ENCODE measurements at regions not wholly inside any gene's neighbourhood (a gene's known extent, or its start where the extent isn't known, plus 50 kb on each side); places are given as distances from the start of the nearest gene placed in this dataset.

DNA sequence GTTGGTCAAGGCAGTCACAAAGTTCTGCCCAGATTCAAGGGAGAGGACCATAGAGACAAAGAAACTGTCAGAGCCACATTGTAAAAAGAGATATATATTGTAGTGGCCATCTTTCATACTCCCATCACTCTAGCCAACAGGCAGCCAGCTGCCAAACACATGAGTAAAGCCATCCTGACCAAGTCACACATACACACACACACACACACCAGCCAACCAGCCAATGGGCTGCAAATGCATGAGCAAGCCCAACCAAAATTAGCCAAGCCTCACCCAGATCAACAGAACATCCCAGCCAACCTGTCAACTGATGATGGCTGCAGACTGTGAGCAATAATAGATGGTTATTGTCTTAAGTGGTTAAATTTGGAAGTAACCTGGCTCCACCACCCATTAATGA lies 120.7 kb downstream of the SEC16B start:
- Histone ChIP-seq H3K9ac (ENCODE audit: low read depth in 1 of 2, low read length in 2 of 2) (no peak overlapping the region), H3K36me3 (ENCODE audit: control insufficient read depth in 4 of 4, insufficient read depth in 3 of 4, low read depth in 1 of 4, low read length in 3 of 4) (no peaks in the 10 kb centered on the region), H3K4me3 (ENCODE audit: low read depth in 1 of 3, low read length in 3 of 3) (no peak overlapping the region), H3K9me3 (ENCODE audit: control insufficient read depth in 4 of 4, low read length in 3 of 4) (no peaks in the 10 kb centered on the region), H3K27me3 (ENCODE audit: control insufficient read depth in 4 of 4, insufficient read depth in 4 of 4, low read length in 3 of 4) (no peaks in the 10 kb centered on the region), H3K27ac (ENCODE audit: low read depth in 1 of 2, low read length in 2 of 2) (no peak overlapping the region), H3K4me1 (ENCODE audit: control insufficient read depth in 4 of 4, insufficient read depth in 4 of 4, low read length in 3 of 4) (peaks cover 0 to 7% (median 2%) of the 10 kb centered on the region in 4 donors)
- no peak for DNase-seq (ENCODE audit: low spot score)
- TF ChIP-seq, protein P1, sequence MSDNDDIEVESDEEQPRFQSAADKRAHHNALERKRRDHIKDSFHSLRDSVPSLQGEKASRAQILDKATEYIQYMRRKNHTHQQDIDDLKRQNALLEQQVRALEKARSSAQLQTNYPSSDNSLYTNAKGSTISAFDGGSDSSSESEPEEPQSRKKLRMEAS (IDR thresholded peaks at IDR 0.05), result no peak
- TF ChIP-seq TAF1 (conservative IDR thresholded peaks at IDR 0.05), result no peak
- TF ChIP-seq GABPA (IDR thresholded peaks at IDR 0.05 in 1 of 2, conservative IDR thresholded peaks at IDR 0.05 in 1 of 2), result no peak
- TF ChIP-seq, protein P2, sequence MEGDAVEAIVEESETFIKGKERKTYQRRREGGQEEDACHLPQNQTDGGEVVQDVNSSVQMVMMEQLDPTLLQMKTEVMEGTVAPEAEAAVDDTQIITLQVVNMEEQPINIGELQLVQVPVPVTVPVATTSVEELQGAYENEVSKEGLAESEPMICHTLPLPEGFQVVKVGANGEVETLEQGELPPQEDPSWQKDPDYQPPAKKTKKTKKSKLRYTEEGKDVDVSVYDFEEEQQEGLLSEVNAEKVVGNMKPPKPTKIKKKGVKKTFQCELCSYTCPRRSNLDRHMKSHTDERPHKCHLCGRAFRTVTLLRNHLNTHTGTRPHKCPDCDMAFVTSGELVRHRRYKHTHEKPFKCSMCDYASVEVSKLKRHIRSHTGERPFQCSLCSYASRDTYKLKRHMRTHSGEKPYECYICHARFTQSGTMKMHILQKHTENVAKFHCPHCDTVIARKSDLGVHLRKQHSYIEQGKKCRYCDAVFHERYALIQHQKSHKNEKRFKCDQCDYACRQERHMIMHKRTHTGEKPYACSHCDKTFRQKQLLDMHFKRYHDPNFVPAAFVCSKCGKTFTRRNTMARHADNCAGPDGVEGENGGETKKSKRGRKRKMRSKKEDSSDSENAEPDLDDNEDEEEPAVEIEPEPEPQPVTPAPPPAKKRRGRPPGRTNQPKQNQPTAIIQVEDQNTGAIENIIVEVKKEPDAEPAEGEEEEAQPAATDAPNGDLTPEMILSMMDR (IDR thresholded peaks at IDR 0.05; ENCODE audit: low read depth, low read length, missing input control), result no peak

DNA sequence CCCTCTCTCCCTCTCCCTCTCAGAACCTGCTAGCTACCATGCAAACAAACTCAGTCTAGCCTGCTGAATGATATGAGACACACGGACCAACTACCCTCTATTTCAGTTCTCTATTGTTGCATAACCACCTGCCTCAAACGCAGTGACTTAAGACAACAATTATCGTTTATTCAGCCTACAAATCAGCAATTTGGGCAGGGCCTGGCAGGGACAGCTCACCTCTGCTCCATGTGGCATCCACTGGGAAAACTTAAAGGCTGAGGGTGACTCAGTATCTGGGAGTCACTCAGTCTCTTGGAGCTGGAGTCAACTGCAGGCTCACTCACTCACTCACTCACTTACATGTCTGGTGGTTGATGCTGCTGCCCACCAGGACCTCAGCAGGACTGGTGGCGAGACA lies 121.3 kb downstream of the SEC16B start:
- Histone ChIP-seq H3K4me1 (ENCODE audit: control insufficient read depth in 4 of 4, insufficient read depth in 4 of 4, low read length in 3 of 4) (peaks cover 0 to 7% (median 2%) of the 10 kb centered on the region in 4 donors), H3K4me3 (ENCODE audit: low read depth in 1 of 3, low read length in 3 of 3) (no peak overlapping the region), H3K36me3 (ENCODE audit: control insufficient read depth in 4 of 4, insufficient read depth in 3 of 4, low read depth in 1 of 4, low read length in 3 of 4) (no peaks in the 10 kb centered on the region), H3K27me3 (ENCODE audit: control insufficient read depth in 4 of 4, insufficient read depth in 4 of 4, low read length in 3 of 4) (no peaks in the 10 kb centered on the region), H3K9ac (ENCODE audit: low read depth in 1 of 2, low read length in 2 of 2) (no peak overlapping the region), H3K27ac (ENCODE audit: low read depth in 1 of 2, low read length in 2 of 2) (no peak overlapping the region), H3K9me3 (ENCODE audit: control insufficient read depth in 4 of 4, low read length in 3 of 4) (no peaks in the 10 kb centered on the region)
- DNase-seq (ENCODE audit: low spot score), result no peak
- TF ChIP-seq, protein P2 (IDR thresholded peaks at IDR 0.05; ENCODE audit: low read depth, low read length, missing input control), result no peak
- TF ChIP-seq, protein P3, sequence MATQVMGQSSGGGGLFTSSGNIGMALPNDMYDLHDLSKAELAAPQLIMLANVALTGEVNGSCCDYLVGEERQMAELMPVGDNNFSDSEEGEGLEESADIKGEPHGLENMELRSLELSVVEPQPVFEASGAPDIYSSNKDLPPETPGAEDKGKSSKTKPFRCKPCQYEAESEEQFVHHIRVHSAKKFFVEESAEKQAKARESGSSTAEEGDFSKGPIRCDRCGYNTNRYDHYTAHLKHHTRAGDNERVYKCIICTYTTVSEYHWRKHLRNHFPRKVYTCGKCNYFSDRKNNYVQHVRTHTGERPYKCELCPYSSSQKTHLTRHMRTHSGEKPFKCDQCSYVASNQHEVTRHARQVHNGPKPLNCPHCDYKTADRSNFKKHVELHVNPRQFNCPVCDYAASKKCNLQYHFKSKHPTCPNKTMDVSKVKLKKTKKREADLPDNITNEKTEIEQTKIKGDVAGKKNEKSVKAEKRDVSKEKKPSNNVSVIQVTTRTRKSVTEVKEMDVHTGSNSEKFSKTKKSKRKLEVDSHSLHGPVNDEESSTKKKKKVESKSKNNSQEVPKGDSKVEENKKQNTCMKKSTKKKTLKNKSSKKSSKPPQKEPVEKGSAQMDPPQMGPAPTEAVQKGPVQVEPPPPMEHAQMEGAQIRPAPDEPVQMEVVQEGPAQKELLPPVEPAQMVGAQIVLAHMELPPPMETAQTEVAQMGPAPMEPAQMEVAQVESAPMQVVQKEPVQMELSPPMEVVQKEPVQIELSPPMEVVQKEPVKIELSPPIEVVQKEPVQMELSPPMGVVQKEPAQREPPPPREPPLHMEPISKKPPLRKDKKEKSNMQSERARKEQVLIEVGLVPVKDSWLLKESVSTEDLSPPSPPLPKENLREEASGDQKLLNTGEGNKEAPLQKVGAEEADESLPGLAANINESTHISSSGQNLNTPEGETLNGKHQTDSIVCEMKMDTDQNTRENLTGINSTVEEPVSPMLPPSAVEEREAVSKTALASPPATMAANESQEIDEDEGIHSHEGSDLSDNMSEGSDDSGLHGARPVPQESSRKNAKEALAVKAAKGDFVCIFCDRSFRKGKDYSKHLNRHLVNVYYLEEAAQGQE (IDR thresholded peaks at IDR 0.05), result no peak
- WGBS, result 59% methylated on average over 4 of the region's 4 CpGs

DNA sequence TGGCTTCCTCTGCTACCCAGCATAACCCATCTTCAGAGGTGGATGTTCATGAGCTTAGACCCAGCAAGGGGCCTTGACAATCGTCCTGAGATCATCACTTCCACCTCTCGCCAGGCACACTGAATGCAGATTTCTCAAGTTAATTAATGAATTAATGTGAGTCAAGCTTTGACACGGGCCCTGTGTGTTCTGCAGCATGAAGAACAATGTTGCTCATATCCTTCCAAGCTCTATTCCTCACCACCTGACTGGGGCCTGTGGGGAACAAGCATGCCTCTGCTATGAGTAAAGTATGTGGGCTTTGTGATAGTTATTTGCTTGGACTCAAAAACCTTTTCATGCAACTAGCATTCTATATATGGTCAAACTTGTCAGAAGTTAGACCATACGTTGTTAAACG lies 122.0 kb downstream of the SEC16B start:
- no peak for DNase-seq (ENCODE audit: low spot score)
- Histone ChIP-seq H3K9me3 (ENCODE audit: control insufficient read depth in 4 of 4, low read length in 3 of 4) (no peaks in the 10 kb centered on the region), H3K4me3 (ENCODE audit: low read depth in 1 of 3, low read length in 3 of 3) (no peak overlapping the region), H3K36me3 (ENCODE audit: control insufficient read depth in 4 of 4, insufficient read depth in 3 of 4, low read depth in 1 of 4, low read length in 3 of 4) (no peaks in the 10 kb centered on the region), H3K4me1 (ENCODE audit: control insufficient read depth in 4 of 4, insufficient read depth in 4 of 4, low read length in 3 of 4) (peaks cover 0 to 7% (median 2%) of the 10 kb centered on the region in 4 donors), H3K9ac (ENCODE audit: low read depth in 1 of 2, low read length in 2 of 2) (no peak overlapping the region), H3K27me3 (ENCODE audit: control insufficient read depth in 4 of 4, insufficient read depth in 4 of 4, low read length in 3 of 4) (no peaks in the 10 kb centered on the region), H3K27ac (ENCODE audit: low read depth in 1 of 2, low read length in 2 of 2) (no peak overlapping the region)
- TF ChIP-seq HNF4A (conservative IDR thresholded peaks at IDR 0.05) (no peak), RXRA (IDR thresholded peaks at IDR 0.05) (no peak), EGR1 (IDR thresholded peaks at IDR 0.05; ENCODE audit: low read depth in 2 of 2) (no peak), HNF4G (IDR thresholded peaks at IDR 0.05) (no peak), FOXA2 (IDR thresholded peaks at IDR 0.05) (no peak), FOXA1 (IDR thresholded peaks at IDR 0.05) (no peak), SP1 (IDR thresholded peaks at IDR 0.05) (no peak)
- TF ChIP-seq, protein P1 (IDR thresholded peaks at IDR 0.05), result no peak
- TF ChIP-seq, protein P4, sequence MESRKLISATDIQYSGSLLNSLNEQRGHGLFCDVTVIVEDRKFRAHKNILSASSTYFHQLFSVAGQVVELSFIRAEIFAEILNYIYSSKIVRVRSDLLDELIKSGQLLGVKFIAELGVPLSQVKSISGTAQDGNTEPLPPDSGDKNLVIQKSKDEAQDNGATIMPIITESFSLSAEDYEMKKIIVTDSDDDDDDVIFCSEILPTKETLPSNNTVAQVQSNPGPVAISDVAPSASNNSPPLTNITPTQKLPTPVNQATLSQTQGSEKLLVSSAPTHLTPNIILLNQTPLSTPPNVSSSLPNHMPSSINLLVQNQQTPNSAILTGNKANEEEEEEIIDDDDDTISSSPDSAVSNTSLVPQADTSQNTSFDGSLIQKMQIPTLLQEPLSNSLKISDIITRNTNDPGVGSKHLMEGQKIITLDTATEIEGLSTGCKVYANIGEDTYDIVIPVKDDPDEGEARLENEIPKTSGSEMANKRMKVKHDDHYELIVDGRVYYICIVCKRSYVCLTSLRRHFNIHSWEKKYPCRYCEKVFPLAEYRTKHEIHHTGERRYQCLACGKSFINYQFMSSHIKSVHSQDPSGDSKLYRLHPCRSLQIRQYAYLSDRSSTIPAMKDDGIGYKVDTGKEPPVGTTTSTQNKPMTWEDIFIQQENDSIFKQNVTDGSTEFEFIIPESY (IDR thresholded peaks at IDR 0.05), result no peak
- WGBS, result 78% methylated on average over 5 of the region's 5 CpGs
